Activated B cell treated with CpG ODN at 0.5 μM for 24 hours (primary cell): ENCODE measurements at regions not wholly inside any gene's neighbourhood (a gene's known extent, or its start where the extent isn't known, plus 50 kb on each side); places are given as distances from the start of the nearest gene placed in this dataset.
"Not testable (repeated sequence)": the region's sequence is repeated elsewhere in the genome, so short reads cannot be mapped to it uniquely, and the experiment has no call there.

Experiments used
- ATAC-seq: fragments of 200-7000 bp; cut with Tn5 transposase; one replicate; pipeline ENCODE4 v1.10.0; 2021; ENCODE audit warnings: low read depth, mild to moderate bottlenecking, moderate library complexity
- CTCF ChIA-PET: fragments of 350-600 bp; sonication (Branson Sonifier 250); formaldehyde crosslinking; loops from one replicate; lab custom pipeline; 2021; ENCODE audit warnings: antibody characterized with exemption; lab: Charles Lee
- POLR2A ChIA-PET: fragments of 350-600 bp; sonication (Branson Sonifier 250); formaldehyde crosslinking; loops from one replicate; lab custom pipeline; 2021; ENCODE audit warnings: antibody characterized with exemption; lab: Charles Lee
- DNase-seq: peaks from one replicate; pipeline ENCODE4 v3.0.0; 2022
- H3K27ac Mint-ChIP-seq: one replicate; pipeline ENCODE4 v1.8.0; 2020; ENCODE audit warnings: mixed read lengths
- H3K27me3 Mint-ChIP-seq: one replicate; pipeline ENCODE4 v1.8.0; 2021; ENCODE audit warnings: mixed read lengths
- H3K36me3 Mint-ChIP-seq: one replicate; pipeline ENCODE4 v1.8.0; 2021; ENCODE audit warnings: low read depth, mixed read lengths
- H3K4me1 Mint-ChIP-seq: one replicate; pipeline ENCODE4 v1.8.0; 2021; ENCODE audit warnings: mixed read lengths
- H3K4me3 Mint-ChIP-seq: one replicate; pipeline ENCODE4 v1.8.0; 2020; ENCODE audit warnings: mild to moderate bottlenecking, mixed read lengths
- H3K9me3 Mint-ChIP-seq: one replicate; pipeline ENCODE4 v1.8.0; 2020; ENCODE audit warnings: mixed read lengths
- intact Hi-C: fragments of 100-400 bp; cut with micrococcal nuclease; formaldehyde crosslinking; loops from one replicate; pipeline ENCODE4 v1.15.1; 2024
- TF ChIP-seq, protein P1 (sequence below): fragments of 200-600 bp; IDR thresholded peaks from one replicate; pipeline ENCODE4 v1.8.0; 2022; ENCODE audit warnings: antibody characterized with exemption, mild to moderate bottlenecking

DNA sequence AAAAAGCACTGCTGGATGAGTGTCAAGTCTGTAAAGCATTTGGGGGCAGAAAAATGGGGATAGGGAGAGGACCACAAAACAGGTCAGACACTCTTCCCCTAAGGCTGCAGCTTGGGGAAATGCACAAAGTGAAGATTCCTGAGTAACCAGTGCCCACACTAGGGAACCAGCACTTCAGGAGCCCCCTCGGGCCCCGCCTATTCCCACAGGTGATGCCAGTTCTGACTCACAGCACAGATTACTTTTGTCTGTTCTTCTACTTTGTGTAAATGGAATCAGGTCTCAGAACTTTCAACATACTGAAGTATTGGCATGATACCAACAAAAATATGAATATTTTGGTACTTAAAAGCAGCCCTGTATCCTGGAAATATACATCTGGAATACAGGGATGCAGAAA lies 112.5 kb downstream of the ADRA2C start:
- H3K9me3 Mint-ChIP-seq: peaks cover 14% of the 10 kb centered on the region
- H3K27me3 Mint-ChIP-seq: peaks cover 33% of the 10 kb centered on the region
- H3K36me3 Mint-ChIP-seq: peaks cover 6% of the 10 kb centered on the region
- intact Hi-C loops: no loop called here
- no peak for ATAC-seq
- H3K27ac Mint-ChIP-seq: no peak overlapping the region
- POLR2A ChIA-PET: no interaction called here
- CTCF ChIA-PET: interaction anchor here (0.9 kb wide), 1 partner anchor 532 kb away, joined by 3 read pairs; no protein-coding TSS in a partner anchor
- peaks cover 15% of the 10 kb centered on the region for H3K4me1 Mint-ChIP-seq
- TF ChIP-seq, protein P1, sequence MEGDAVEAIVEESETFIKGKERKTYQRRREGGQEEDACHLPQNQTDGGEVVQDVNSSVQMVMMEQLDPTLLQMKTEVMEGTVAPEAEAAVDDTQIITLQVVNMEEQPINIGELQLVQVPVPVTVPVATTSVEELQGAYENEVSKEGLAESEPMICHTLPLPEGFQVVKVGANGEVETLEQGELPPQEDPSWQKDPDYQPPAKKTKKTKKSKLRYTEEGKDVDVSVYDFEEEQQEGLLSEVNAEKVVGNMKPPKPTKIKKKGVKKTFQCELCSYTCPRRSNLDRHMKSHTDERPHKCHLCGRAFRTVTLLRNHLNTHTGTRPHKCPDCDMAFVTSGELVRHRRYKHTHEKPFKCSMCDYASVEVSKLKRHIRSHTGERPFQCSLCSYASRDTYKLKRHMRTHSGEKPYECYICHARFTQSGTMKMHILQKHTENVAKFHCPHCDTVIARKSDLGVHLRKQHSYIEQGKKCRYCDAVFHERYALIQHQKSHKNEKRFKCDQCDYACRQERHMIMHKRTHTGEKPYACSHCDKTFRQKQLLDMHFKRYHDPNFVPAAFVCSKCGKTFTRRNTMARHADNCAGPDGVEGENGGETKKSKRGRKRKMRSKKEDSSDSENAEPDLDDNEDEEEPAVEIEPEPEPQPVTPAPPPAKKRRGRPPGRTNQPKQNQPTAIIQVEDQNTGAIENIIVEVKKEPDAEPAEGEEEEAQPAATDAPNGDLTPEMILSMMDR: no peak
- H3K4me3 Mint-ChIP-seq: peak overlapping the region; percentile 1
- no peak for DNase-seq

DNA sequence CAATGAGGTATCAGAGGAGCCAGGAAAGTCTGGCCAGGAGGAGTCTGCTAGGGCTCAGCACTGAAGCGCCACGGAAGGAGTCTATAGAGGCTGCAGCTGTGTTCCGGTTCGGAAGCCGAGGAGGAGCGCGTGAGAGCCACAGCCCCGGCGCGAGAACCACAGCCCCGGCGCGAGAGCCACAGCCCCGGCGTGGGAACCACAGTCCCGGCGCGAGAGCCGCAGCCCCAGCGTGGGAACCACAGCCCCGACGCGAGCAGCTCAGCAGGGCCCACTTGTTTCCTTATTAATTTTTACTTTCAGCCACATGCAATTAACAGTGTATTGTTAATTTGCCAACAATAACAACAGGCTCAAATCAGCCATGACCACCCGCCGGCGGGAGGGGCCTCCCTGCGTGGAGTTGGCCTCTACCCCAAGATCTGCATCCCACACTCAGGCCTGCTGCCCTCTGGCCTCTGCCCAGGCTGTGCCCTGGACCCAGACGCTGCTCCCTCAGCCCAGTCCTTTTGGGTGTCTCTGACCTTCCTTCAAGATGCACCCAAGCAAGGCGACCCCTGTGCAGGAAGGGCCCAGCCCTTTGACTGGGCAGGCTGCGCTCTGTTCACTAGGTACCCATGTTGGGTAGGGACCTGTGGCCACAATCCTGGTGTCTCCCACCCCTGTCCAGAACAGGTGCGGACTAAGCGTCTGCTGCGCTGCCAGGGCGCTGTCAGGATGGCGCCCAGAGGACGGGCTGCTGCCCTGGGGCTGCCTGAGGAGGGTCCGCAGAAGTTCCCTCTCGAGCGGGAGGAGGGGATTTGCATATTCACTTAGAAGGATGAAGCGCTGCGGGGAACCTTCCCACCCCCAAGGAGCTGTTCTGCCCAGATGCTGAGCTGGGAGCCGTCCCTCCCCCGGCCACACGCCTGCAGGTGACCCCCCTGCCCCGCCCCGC lies 113.8 kb downstream of the ADRA2C start:
- peaks cover 6% of the 10 kb centered on the region for H3K36me3 Mint-ChIP-seq
- peaks cover 15% of the 10 kb centered on the region for H3K4me1 Mint-ChIP-seq
- H3K9me3 Mint-ChIP-seq: peaks cover 14% of the 10 kb centered on the region
- DNase-seq: no peak
- peaks cover 32% of the 10 kb centered on the region for H3K27me3 Mint-ChIP-seq
- ATAC-seq: peak; percentile 57
- CTCF ChIA-PET: interaction anchor here (0.7 to 2.1 kb wide), 7 partner anchors 14 to 773 kb away, joined by 3 to 7 read pairs (median 3); no protein-coding TSS in a partner anchor
- peak overlapping the region; percentile 47 for H3K4me3 Mint-ChIP-seq
- TF ChIP-seq, protein P1: no peak
- H3K27ac Mint-ChIP-seq: no peak overlapping the region
- POLR2A ChIA-PET: interaction anchor here (0.7 kb wide), 1 partner anchor 30 kb away, joined by 3 read pairs; no protein-coding TSS in a partner anchor
- intact Hi-C loops: loop anchor here (1.0 kb wide), 2 partner anchors 534 to 774 kb away; no protein-coding TSS in a partner anchor

DNA sequence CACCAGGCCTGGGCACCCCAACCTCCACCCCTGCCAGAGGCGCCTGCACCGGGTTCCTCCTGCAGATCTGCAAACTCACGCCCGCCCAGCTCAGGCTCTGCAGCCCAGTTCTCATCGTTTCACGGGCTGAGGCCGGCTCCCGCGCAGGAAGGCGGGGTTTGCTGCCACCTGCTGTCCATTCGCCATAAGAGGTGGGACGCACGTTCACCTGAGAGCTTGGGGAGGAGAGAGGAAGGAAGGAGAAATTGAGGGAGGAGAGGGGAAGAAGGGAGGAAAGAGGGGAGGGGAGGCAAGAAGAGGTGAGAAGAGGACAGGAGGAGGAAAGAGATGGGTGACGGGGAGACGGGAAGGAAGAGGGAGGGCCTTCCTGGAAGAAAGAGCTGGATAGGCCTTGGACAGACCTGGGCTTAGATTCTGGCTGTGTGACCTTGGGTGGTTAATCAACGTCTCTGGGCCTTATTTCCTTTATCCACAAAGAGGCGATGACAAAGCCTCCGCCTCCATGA lies 114.5 kb downstream of the ADRA2C start:
- peaks cover 6% of the 10 kb centered on the region for H3K36me3 Mint-ChIP-seq
- POLR2A ChIA-PET: interaction anchor here (0.7 kb wide), 1 partner anchor 29 kb away, joined by 3 read pairs; no protein-coding TSS in a partner anchor
- peak; percentile 90 for ATAC-seq
- TF ChIP-seq, protein P1: no peak
- peaks cover 14% of the 10 kb centered on the region for H3K9me3 Mint-ChIP-seq
- DNase-seq: peak; percentile 59
- H3K4me3 Mint-ChIP-seq: peak overlapping the region; percentile 44
- peaks cover 15% of the 10 kb centered on the region for H3K4me1 Mint-ChIP-seq
- no peak overlapping the region for H3K27ac Mint-ChIP-seq
- CTCF ChIA-PET: interaction anchor here (0.7 to 2.1 kb wide), 6 partner anchors 15 to 773 kb away, joined by 3 to 7 read pairs (median 4); no protein-coding TSS in a partner anchor
- intact Hi-C loops: loop anchor here (1.0 kb wide), 2 partner anchors 534 to 774 kb away; no protein-coding TSS in a partner anchor
- H3K27me3 Mint-ChIP-seq: peaks cover 33% of the 10 kb centered on the region

DNA sequence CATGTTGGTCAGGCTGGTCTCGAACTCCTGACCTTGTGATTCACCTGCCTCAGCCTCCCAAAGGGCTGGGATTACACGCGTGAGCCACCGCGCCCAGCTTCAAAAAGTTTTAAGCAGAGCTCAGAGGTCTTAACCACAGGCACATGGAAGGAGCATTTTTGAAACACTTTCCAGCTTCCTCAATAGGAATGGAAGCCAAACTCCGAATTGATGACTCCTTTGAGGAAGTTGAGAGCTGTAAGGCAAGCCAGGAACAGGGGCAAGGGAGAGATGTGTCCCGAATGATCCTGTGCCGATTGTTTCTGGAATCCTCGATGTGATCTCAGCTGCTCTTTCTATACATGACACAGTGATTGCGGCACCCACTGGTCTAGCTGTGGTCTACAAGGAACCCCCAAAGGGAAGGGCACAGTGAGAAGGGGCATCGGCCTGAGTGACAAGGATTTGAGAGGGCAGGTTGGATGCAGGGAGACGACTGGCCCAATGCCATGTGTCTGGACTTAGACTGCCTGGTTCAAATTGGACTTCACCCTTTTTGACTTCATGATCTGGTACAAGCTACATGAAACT lies 116.2 kb downstream of the ADRA2C start:
- intact Hi-C loops: not testable (repeated sequence)

DNA sequence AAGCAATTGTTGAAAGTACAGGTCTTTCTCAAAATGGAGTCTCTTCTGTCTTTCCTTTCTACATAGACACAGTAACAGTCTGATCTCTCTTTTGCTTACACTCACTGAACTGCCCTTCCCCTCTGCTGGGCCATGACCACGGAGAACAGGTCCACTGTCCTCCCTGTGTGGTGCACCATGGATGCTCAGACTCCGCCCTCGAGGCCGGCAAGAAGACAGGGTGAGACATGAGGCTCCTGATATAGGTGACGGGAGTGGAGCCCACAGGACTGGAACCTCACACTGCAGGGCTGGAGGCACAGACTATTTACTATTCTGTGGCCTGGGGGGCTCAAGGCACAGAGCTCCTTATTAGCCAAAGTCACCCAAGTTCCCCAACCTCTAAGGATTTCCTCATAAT lies 118.1 kb downstream of the ADRA2C start:
- H3K36me3 Mint-ChIP-seq, ATAC-seq, DNase-seq, intact Hi-C loops, POLR2A ChIA-PET, H3K27ac Mint-ChIP-seq, H3K4me3 Mint-ChIP-seq, CTCF ChIA-PET, H3K9me3 Mint-ChIP-seq: not testable (repeated sequence)
- Mint-ChIP-seq H3K27me3 (peaks cover 32% of the 10 kb centered on the region), H3K4me1 (peaks cover 11% of the 10 kb centered on the region)

More for the DNA sequence above, 116.2 kb downstream of the ADRA2C start:
- H3K36me3 Mint-ChIP-seq, CTCF ChIA-PET, DNase-seq, H3K4me3 Mint-ChIP-seq, ATAC-seq, POLR2A ChIA-PET, H3K27ac Mint-ChIP-seq: not testable (repeated sequence)
- Mint-ChIP-seq H3K27me3 (peaks cover 47% of the 10 kb centered on the region), H3K9me3 (peaks cover 11% of the 10 kb centered on the region), H3K4me1 (peaks cover 15% of the 10 kb centered on the region)

DNA sequence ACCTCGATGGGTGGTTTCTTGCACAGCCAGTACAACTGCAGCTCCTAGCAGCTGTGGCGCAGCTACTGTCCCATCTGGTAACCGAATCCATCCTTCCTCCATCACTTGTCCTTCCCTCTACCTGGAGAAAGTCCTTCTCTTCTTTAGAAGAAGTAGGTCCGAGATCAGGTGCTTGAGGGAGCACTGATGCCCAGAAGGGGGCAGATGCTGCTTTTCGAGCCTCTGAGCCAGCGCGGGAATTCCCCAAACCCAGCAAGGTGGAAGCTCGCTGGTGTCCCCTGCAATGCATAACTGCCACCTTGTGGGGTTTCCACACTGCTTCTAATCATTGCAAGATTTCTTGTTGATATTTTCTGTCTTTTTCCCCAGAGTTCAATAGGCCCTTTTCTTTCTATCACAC lies 127.4 kb downstream of the ADRA2C start:
- H3K4me3 Mint-ChIP-seq, intact Hi-C loops, H3K27ac Mint-ChIP-seq, H3K9me3 Mint-ChIP-seq, H3K36me3 Mint-ChIP-seq, H3K27me3 Mint-ChIP-seq, CTCF ChIA-PET, ATAC-seq, DNase-seq, H3K4me1 Mint-ChIP-seq: not testable (repeated sequence)
- POLR2A ChIA-PET: interaction anchor here (0.7 kb wide), 1 partner anchor 814 kb away, joined by 3 read pairs; no protein-coding TSS in a partner anchor

DNA sequence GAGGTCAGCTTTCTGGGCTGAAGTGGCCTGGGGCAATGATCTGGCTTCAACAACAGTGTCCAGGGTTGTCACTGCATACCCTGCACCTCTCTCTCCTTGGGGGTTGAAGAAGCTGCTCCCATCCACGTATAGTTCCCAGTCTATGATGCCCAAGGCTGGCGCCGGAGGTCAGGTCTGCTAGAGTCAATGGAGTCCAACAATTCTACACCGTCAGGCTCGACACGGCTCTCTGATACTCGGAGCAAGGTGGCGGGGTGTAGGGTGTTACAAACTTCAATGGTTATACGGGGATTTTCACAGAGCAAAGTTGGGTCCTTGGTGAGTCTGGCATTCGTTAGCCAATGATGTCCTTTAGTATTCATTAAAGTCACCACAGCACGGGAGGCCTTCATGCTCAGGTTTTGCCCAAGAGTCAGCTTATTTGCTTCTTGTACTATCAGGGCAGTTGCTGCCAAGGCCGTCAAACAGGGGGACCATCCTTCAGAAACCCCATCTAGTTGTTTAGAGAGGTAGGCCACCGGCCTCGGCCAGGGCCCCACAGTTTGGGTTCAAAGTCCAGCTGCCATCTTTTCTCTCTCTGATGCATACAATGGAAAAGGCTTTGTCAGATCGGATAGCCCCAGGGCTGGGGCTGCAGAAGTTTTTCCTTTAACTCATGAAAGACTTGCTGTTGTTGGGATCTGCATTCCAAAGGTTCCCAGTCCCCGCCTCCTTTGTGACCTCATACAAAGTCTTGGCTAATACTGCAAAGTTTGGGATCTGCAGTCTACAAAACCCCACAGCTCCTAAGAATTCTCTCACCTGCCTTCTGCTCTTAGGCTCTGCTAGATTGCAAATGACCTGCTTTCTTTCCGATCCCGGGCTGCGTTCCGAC lies 128.1 kb downstream of the ADRA2C start:
- H3K4me3 Mint-ChIP-seq, ATAC-seq, H3K36me3 Mint-ChIP-seq, DNase-seq, H3K9me3 Mint-ChIP-seq, H3K27ac Mint-ChIP-seq, intact Hi-C loops, H3K27me3 Mint-ChIP-seq, H3K4me1 Mint-ChIP-seq, CTCF ChIA-PET: not testable (repeated sequence)
- POLR2A ChIA-PET: interaction anchor here (0.7 kb wide), 1 partner anchor 815 kb away, joined by 3 read pairs; no protein-coding TSS in a partner anchor
